ENCODE measurements at regions not wholly inside any gene's neighbourhood (a gene's known extent, or its start where the extent isn't known, plus 50 kb on each side); places are given as distances from the start of the nearest gene placed in this dataset.

GRCh38 chr21:35915030-35915429 is 145.3 kb downstream of the SETD4 start:
- no peak for TF ChIP-seq POLR2A (IDR thresholded peaks at IDR 0.05)
- TF ChIP-seq, protein P1, sequence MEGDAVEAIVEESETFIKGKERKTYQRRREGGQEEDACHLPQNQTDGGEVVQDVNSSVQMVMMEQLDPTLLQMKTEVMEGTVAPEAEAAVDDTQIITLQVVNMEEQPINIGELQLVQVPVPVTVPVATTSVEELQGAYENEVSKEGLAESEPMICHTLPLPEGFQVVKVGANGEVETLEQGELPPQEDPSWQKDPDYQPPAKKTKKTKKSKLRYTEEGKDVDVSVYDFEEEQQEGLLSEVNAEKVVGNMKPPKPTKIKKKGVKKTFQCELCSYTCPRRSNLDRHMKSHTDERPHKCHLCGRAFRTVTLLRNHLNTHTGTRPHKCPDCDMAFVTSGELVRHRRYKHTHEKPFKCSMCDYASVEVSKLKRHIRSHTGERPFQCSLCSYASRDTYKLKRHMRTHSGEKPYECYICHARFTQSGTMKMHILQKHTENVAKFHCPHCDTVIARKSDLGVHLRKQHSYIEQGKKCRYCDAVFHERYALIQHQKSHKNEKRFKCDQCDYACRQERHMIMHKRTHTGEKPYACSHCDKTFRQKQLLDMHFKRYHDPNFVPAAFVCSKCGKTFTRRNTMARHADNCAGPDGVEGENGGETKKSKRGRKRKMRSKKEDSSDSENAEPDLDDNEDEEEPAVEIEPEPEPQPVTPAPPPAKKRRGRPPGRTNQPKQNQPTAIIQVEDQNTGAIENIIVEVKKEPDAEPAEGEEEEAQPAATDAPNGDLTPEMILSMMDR (IDR thresholded peaks at IDR 0.05) = no peak
